Hepatocyte (in vitro differentiated cells): ENCODE measurements at regions not wholly inside any gene's neighbourhood (a gene's known extent, or its start where the extent isn't known, plus 50 kb on each side); places are given as distances from the start of the nearest gene placed in this dataset.

Experiments
- CTCF ChIP-seq: fragments of 200-600 bp; sonication (generic); IDR thresholded peaks from 2 replicates; pipeline ENCODE4 v1.5.1; 2016; ENCODE audit warnings: antibody characterized with exemption, mild to moderate bottlenecking; ENCODE audit not compliant: poor library complexity
- EZH2 ChIP-seq: fragments of 200-600 bp; sonication (generic); IDR thresholded peaks from 2 replicates; pipeline ENCODE4 v1.6.1; 2016; ENCODE audit warnings: antibody characterized with exemption, mild to moderate bottlenecking, borderline replicate concordance
- EZH2phosphoT487 ChIP-seq: fragments of 200-600 bp; sonication (generic); IDR thresholded peaks from one replicate; pipeline ENCODE4 v1.6.1; 2018; ENCODE audit warnings: antibody characterized with exemption, mild to moderate bottlenecking, low read depth, moderate library complexity; ENCODE audit not compliant: unreplicated experiment, severe bottlenecking

- TF ChIP-seq CTCF: no peak
- TF ChIP-seq EZH2phosphoT487: no peak
- no peak for TF ChIP-seq EZH2
Measured at GRCh38 chr9:7907551-7908337, 108.2 kb upstream of the DMAC1 start.
